Gastrocnemius medialis (tissue), 4 donors: ENCODE measurements at regions not wholly inside any gene's neighbourhood (a gene's known extent, or its start where the extent isn't known, plus 50 kb on each side); places are given as distances from the start of the nearest gene placed in this dataset.
"Not testable (repeated sequence)": the region's sequence is repeated elsewhere in the genome, so short reads cannot be mapped to it uniquely, and the experiment has no call there.

Experiments
- ATAC-seq, 2 donors: fragments of 150-250 bp; one replicate each; pipeline ENCODE4 v1.9.1; 2016
- DNase-seq, 2 donors: peaks; one replicate each; pipeline ENCODE4 v3.0.0-alpha.2; 2019
- H3K27ac ChIP-seq, 4 donors: fragments of 200-600 bp; sonication (generic); 1 replicate in 1 of 4; 2 replicates in 3 of 4; pipeline ENCODE4 v1.5.1; 2016 to 2018; ENCODE audit warnings: mild to moderate bottlenecking in 2 of 4, moderate library complexity in 1 of 4
- H3K27me3 ChIP-seq, 3 donors: fragments of 200-600 bp; sonication (generic) in 2 of 3; 1 replicate in 1 of 3; 2 replicates in 2 of 3; pipeline versions ENCODE4 v1.5.1 to v1.6.0; 2016 to 2019; ENCODE audit warnings: mild to moderate bottlenecking in 1 of 3, moderate library complexity in 1 of 3
- H3K36me3 ChIP-seq, 2 donors: fragments of 200-600 bp; sonication (generic) in 1 of 2; one replicate each; pipeline ENCODE4 v1.5.1; 2017 to 2018
- H3K4me1 ChIP-seq, 2 donors: fragments of 200-600 bp; sonication (generic) in 1 of 2; one replicate each; pipeline ENCODE4 v1.5.1; 2016 to 2017; ENCODE audit warnings: mild to moderate bottlenecking in 2 of 2
- H3K4me3 ChIP-seq, 4 donors: fragments of 200-600 bp; sonication (generic) in 3 of 4; 1 replicate in 1 of 4; 2 replicates in 3 of 4; pipeline ENCODE4 v1.5.1; 2016 to 2019; ENCODE audit warnings: mild to moderate bottlenecking in 2 of 4
- H3K9me3 ChIP-seq, 3 donors: fragments of 200-600 bp; sonication (generic) in 2 of 3; 1 replicate in 1 of 3; 2 replicates in 2 of 3; pipeline ENCODE4 v1.5.1; 2016 to 2019
- CTCF ChIP-seq, 5 experiments: fragments of 450-650 bp in 3 of 5; fragments of 200-600 bp in 2 of 5; sonication (generic) in 2 of 5; IDR thresholded peaks in 4 of 5; conservative IDR thresholded peaks in 1 of 5; 1 replicate in 4 of 5; 2 replicates in 1 of 5; pipeline ENCODE4 v1.5.1; 2016 to 2019; ENCODE audit warnings: antibody characterized with exemption in 5 of 5, mild to moderate bottlenecking in 3 of 5, moderate library complexity in 3 of 5
- POLR2A ChIP-seq, 2 donors: fragments of 450-650 bp; IDR thresholded peaks; one replicate each; pipeline ENCODE4 v1.6.1; 2017; ENCODE audit warnings: antibody characterized with exemption in 2 of 2, mild to moderate bottlenecking in 2 of 2, moderate library complexity in 2 of 2
- in situ Hi-C, 4 donors: fragments of 200-750 bp; cut with MboI; loops; one replicate each; pipeline versions ENCODE4 v1.15.0 to v1.8.0; 2017; ENCODE audit warnings: low sequenced_read_pairs in 4 of 4
- intact Hi-C: fragments of 100-400 bp; cut with DNase I; formaldehyde crosslinking; loops from one replicate; pipeline ENCODE4 v1.15.1; 2023; ENCODE audit warnings: low total_unique reads

GRCh38 chr18:64749884-64750283 is 601.0 kb upstream of the LINC00305 start:
- Histone ChIP-seq H3K9me3 (no peaks in the 10 kb centered on the region), H3K4me3 (no peak overlapping the region), H3K4me1 (no peaks in the 10 kb centered on the region), H3K27me3 (no peaks in the 10 kb centered on the region), H3K36me3 (no peaks in the 10 kb centered on the region), H3K27ac (no peak overlapping the region)
- intact Hi-C loops (no loop called here), in situ Hi-C loops (no loop called here)
- DNase-seq = no peak
- no peak for ATAC-seq
- TF ChIP-seq CTCF (IDR thresholded peaks at IDR 0.05 in 4 of 5, conservative IDR thresholded peaks at IDR 0.05 in 1 of 5) (no peak), POLR2A (IDR thresholded peaks at IDR 0.05) (no peak)

- Histone ChIP-seq H3K27me3 (no peaks in the 10 kb centered on the region), H3K4me3 (no peak overlapping the region), H3K9me3 (no peaks in the 10 kb centered on the region), H3K4me1 (no peaks in the 10 kb centered on the region), H3K36me3 (no peaks in the 10 kb centered on the region), H3K27ac (no peak overlapping the region)
- no peak for TF ChIP-seq CTCF (IDR thresholded peaks at IDR 0.05 in 4 of 5, conservative IDR thresholded peaks at IDR 0.05 in 1 of 5)
- no peak for TF ChIP-seq POLR2A (IDR thresholded peaks at IDR 0.05)
- DNase-seq = no peak
- ATAC-seq = no peak
- in situ Hi-C loops (no loop called here), intact Hi-C loops (no loop called here)
Observed at GRCh38 chr18:64747803-64748202, 598.9 kb upstream of the LINC00305 start.

DNA sequence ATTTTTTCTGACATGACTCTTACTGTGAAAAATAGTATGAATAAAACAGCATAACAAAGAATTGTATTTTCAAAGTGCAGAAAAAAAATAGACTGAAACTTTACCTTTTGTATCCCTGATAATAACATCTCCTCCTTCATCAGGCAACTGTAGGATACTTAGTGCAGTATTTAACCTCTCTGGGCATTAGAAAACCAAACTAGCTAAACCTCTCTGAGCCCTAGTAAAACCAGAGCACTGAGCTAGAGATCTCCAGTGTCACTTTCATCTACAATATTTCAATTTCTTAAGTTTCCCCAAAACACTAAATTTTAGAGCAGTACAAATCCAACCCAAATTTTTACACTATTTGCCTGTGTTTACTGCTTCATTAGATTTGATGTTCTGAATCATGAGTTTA is 594.0 kb upstream of the LINC00305 start:
- in situ Hi-C loops (no loop called here), intact Hi-C loops (no loop called here)
- H3K27ac ChIP-seq = no peak overlapping the region
- H3K36me3 ChIP-seq = no peaks in the 10 kb centered on the region
- H3K4me1 ChIP-seq = no peaks in the 10 kb centered on the region
- no peaks in the 10 kb centered on the region for H3K9me3 ChIP-seq
- ATAC-seq (no peak), DNase-seq (no peak)
- TF ChIP-seq CTCF (IDR thresholded peaks at IDR 0.05 in 4 of 5, conservative IDR thresholded peaks at IDR 0.05 in 1 of 5) (no peak), POLR2A (IDR thresholded peaks at IDR 0.05) (no peak)
- no peak overlapping the region for H3K4me3 ChIP-seq
- H3K27me3 ChIP-seq = no peaks in the 10 kb centered on the region

- in situ Hi-C loops (no loop called here), intact Hi-C loops (no loop called here)
- no peaks in the 10 kb centered on the region for H3K36me3 ChIP-seq
- H3K27ac ChIP-seq = no peak overlapping the region
- no peaks in the 10 kb centered on the region for H3K27me3 ChIP-seq
- H3K4me1 ChIP-seq = no peaks in the 10 kb centered on the region
- no peak overlapping the region for H3K4me3 ChIP-seq
- ATAC-seq (no peak), DNase-seq (no peak)
- TF ChIP-seq CTCF (IDR thresholded peaks at IDR 0.05 in 4 of 5, conservative IDR thresholded peaks at IDR 0.05 in 1 of 5) (no peak), POLR2A (IDR thresholded peaks at IDR 0.05) (no peak)
- no peaks in the 10 kb centered on the region for H3K9me3 ChIP-seq
Observed at GRCh38 chr18:64734063-64734462, 585.2 kb upstream of the LINC00305 start.

DNA sequence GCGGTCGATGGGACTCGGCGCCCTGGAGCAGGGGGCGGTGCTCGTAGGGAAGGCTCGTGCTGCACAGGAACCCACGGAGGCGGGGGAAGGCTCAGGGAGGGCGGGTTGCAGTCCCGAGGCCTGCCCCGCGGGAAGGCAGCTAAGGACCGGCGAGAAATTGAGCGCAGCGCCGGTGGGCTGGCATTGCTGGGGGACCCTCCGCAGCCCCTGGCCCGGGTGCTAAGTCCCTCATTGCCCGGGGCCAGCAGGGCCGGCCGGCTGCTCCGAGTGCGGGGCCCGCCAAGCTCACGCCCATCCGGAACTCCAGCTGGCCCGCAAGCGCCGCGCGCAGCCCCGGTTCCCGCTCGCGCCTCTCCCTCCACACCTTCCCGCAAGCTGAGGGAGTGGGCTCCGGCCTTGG is 576.8 kb upstream of the LINC00305 start:
- H3K4me1 ChIP-seq, in situ Hi-C loops, H3K27me3 ChIP-seq, H3K27ac ChIP-seq, H3K9me3 ChIP-seq, H3K4me3 ChIP-seq, DNase-seq, ATAC-seq, H3K36me3 ChIP-seq, intact Hi-C loops: not testable (repeated sequence)
